ENCODE measurements at regions not wholly inside any gene's neighbourhood (a gene's known extent, or its start where the extent isn't known, plus 50 kb on each side); places are given as distances from the start of the nearest gene placed in this dataset.

GRCh38 chr18:22536558-22536957, 118.8 kb upstream of the CTAGE1 start:
- no peak for TF ChIP-seq CTCF (IDR thresholded peaks at IDR 0.05; ENCODE audit: extremely low read depth, insufficient read depth, missing control alignments)
- DNase-seq (ENCODE audit: low spot score): no peak
- in situ Hi-C loops (cut with MboI; ENCODE audit: low pct_unique_long_range_greater_than_20kb, low sequenced_read_pairs, unreplicated experiment): no loop called here

GRCh38 chr18:22538426-22538825, 120.7 kb upstream of the CTAGE1 start:
- no peak for DNase-seq (ENCODE audit: low spot score)
- in situ Hi-C loops (cut with MboI; ENCODE audit: low pct_unique_long_range_greater_than_20kb, low sequenced_read_pairs, unreplicated experiment): no loop called here
- no peak for TF ChIP-seq CTCF (IDR thresholded peaks at IDR 0.05; ENCODE audit: extremely low read depth, insufficient read depth, missing control alignments)

GRCh38 chr18:22539051-22539765, 121.5 kb upstream of the CTAGE1 start:
- no peak for TF ChIP-seq CTCF (IDR thresholded peaks at IDR 0.05; ENCODE audit: extremely low read depth, insufficient read depth, missing control alignments)
- in situ Hi-C loops (cut with MboI; ENCODE audit: low pct_unique_long_range_greater_than_20kb, low sequenced_read_pairs, unreplicated experiment): no loop called here
- no peak for DNase-seq (ENCODE audit: low spot score)

- in situ Hi-C loops (cut with MboI; ENCODE audit: low pct_unique_long_range_greater_than_20kb, low sequenced_read_pairs, unreplicated experiment): no loop called here
- no peak for TF ChIP-seq CTCF (IDR thresholded peaks at IDR 0.05; ENCODE audit: extremely low read depth, insufficient read depth, missing control alignments)
- DNase-seq (ENCODE audit: low spot score): no peak
Measured at GRCh38 chr18:22541232-22541631, 123.5 kb upstream of the CTAGE1 start.

GRCh38 chr18:22542406-22542835, 124.7 kb upstream of the CTAGE1 start:
- DNase-seq (ENCODE audit: low spot score): no peak
- TF ChIP-seq CTCF (IDR thresholded peaks at IDR 0.05; ENCODE audit: extremely low read depth, insufficient read depth, missing control alignments): no peak
- in situ Hi-C loops (cut with MboI; ENCODE audit: low pct_unique_long_range_greater_than_20kb, low sequenced_read_pairs, unreplicated experiment): no loop called here

- in situ Hi-C loops (cut with MboI; ENCODE audit: low pct_unique_long_range_greater_than_20kb, low sequenced_read_pairs, unreplicated experiment): no loop called here
- no peak for TF ChIP-seq CTCF (IDR thresholded peaks at IDR 0.05; ENCODE audit: extremely low read depth, insufficient read depth, missing control alignments)
- DNase-seq (ENCODE audit: low spot score): no peak
Measured at GRCh38 chr18:22543769-22544168, 126.1 kb upstream of the CTAGE1 start.
